CD4-positive, alpha-beta T cell treated with Interleukin-1 beta for 1 hour (primary cell): ENCODE measurements at regions not wholly inside any gene's neighbourhood (a gene's known extent, or its start where the extent isn't known, plus 50 kb on each side); places are given as distances from the start of the nearest gene placed in this dataset.
A peak's percentile ranks its signal among the peaks of the same experiment; 100 is the strongest.
"Not testable (repeated sequence)": the region's sequence is repeated elsewhere in the genome, so short reads cannot be mapped to it uniquely, and the experiment has no call there.

Experiments
- DNase-seq, 2 donors: peaks; one replicate each; pipeline ENCODE4 v3.0.0-alpha.2; 2020 to 2022

DNA sequence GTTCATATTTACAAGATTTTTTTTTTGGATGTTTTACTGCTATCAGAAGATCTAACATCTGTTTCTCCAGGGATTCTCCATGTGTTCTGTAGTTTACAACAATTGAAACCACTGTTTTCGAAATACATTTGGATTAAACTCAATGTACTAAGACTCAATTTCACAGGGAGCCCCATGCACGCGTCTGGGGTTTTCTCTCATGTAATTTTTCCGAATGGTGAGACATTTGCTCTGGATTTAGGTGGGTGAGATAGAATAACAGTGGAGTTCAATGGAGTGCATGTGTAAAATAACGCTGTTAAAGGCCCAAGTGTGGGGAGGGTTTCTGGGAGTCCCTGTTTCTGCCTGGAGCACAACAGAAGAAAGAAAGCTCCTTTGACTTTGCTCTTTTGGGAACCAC lies 330.3 kb downstream of the TSHZ3 start:
- no peak for DNase-seq

DNA sequence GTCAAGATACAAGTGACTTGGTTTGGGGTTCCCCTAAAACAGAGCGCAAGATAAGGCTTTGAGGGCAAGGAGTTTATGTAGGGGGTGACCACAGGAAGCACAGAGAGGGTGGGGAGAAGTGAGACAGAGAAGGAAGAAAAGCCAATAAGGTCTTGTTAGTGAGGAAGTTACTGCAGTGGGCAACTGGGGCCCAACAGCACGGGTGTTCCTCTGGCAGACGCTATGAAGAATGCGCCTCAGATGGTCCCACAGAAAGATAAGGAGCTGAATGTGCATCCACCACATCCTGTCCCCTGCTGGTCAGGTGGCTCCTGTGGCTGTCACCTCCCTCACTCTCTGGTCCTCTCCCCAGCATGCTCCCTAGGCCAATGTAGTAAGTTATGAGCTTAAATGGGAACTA lies 333.5 kb downstream of the TSHZ3 start:
- DNase-seq = peak in 1 of 2 donors; percentile 14

DNA sequence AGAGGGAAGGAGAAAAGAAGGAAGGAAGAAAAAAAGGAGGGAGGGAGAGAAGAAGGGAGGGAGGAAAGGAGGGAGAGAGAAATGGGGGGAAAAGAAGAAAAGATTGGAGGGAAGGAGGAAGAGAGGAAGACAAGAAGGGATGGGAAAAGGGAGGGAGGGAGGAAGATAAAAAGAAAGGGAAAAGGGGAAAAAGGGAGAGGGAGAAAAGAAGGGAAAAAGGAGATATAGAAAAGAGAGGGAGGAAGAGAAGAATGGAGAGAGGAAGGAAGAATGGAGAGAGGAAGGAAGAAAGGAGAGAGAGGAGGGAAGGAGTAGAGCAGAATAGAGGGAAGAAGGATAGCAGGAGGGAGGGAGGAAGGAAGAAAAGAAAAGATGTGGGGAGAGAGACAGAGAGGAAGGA lies 334.6 kb downstream of the TSHZ3 start:
- no peak for DNase-seq

DNA sequence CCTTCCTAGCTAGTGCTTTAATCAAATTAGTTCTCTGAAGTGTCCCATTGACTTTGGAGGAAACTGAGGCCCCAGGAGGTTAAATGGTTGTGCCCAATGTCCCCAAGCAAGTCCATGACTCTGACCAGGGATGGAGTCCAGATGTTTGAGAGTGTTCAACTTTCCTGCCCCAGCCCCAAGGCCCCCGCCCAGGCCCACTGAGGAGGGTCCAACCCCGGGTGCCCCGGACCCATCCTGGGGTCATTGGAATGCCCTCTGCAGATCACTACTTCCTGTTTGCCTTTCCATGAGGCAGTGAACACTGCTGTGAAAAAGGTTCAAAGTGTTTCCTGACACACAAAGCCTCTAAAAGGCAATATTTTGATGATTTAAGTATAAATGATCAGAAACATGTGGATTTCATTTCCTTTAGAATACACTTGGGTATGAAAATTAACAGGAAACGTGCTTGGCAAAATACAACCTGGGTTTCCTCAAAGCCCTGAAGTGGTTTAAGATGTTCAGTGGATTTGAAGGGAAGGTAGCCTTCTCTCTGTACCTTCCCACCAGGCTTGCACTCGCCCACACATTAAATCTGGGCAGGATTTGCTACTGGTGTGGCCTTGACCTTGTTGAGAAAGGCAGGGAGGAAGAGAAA lies 335.7 kb downstream of the TSHZ3 start:
- no peak for DNase-seq

DNA sequence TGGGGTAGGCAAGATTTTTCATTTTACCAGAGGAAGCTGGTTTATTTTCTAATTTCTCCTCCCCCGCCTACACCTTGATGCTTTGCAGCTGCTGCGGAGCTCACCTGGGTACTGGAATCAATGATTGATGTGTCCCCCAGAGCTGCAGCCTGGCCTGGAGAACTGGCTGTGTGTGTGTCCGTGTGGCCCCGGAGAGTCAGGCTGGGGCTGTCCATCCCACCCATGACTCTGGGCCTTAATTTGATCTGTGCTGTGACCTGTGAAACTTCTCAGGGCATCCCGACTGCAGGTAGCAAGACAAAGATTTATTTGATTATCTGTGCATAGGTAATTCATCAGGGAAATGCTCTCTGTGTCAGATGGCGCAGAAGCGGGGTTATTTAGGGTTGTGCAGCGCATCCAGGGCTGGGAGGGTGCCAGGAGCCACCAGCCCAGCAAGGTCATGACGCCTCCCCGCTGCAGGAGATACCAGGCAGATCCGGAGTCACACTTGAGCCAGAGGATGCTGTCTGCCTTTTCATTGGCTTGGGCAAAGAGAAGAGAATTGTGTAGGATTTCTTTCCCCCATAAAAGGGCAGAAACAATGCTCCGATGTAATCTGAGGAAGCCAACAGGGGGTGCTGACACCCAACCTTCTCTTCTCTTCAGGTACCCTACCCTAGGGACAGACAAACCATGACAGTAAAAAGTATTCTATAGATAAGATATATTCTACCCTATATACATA lies 346.6 kb downstream of the TSHZ3 start:
- DNase-seq = no peak

DNA sequence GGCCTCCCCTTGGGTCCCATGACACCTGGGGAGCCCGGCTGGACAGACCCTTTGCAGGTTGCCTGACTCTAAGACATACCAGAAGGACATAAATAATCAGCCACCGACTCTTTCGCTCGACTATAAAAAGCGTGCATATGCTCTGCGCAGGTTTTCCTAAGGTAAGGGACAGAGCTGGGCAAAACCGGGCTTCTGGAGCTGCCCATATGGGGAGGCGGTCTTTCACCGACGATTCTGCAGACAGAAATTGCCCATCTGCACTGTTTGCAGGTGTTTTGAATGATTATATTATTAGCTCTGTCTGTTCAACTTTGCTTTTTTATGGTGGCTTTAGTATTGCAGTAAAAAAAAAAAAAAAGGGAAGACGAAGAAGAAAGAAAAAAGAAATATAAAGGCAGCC lies 347.2 kb downstream of the TSHZ3 start:
- DNase-seq = no peak

DNA sequence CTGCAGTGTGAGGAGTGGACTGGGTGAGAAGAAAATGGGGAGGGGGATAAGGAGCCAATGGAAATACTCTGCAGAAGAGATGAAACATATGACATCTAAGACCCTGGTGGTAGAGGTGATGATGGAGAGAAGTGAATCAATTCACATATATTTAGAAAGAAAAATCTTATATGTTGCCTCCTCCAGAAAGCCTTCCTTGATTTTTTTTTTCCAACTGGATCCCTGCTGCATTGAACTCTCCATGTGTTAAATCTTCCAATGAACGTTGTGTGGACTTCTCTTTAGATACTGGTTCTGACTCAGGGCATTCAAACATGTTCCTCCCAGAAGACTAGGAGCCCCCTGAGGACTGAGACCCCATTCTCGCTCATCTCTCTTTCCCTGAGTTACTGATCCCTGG lies 348.3 kb downstream of the TSHZ3 start:
- DNase-seq = no peak

DNA sequence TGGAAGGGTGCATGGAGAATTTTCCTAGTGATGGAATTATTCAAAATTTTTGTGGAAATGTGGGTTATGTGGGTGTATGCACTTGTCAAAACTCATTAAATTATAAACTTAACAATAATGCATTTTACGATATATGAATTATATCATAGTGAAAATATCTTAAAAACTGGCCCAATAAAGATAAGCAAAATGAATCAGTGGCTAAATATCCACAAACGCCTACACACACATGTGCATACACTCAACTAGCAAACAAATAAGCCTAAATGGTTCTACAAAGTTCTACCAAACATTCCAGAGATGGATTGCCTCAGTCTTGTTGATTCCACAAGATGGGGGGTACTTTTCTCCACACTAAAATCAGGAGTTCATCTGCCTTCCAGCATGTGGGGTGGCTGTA lies 349.5 kb downstream of the TSHZ3 start:
- no peak for DNase-seq

DNA sequence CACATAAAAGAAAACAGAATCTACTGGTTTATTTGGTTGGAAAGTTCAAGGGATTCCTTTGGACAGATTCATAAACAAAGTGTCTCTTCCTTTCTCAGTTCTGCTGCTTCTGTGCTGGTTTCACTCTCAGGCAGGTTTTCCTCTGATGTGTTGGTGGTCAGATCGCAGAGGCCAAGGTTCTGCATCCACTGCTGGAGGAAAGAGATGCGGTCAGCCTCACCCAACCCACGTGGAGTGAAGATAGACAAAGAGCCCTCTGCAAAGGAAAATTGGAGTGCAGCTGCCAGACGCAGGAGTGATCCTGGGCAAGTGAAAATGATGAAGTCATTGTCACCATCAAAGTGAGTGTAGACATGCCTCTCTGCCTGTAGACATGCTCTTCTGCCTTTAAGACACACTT lies 352.0 kb downstream of the TSHZ3 start:
- no peak for DNase-seq

DNA sequence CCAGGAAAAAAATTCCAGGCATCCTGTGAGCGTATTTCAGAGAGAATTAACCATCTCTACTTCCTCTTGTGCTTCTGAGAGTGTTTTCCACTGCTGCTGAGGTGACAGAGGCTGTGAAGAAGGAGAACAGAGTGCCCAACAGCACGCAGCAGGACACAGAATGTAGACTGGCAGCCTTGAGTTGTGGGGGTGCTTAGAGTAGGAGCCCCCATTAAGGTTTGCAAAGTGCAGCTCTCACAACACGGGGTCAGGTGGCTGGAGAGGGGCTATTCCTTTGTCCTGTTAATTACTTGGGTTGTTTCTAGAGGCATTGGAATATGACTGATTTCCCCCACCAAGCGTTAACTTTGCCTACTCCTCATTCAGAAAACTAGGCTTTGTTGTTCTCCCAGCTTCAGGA lies 370.6 kb downstream of the TSHZ3 start:
- no peak for DNase-seq

DNA sequence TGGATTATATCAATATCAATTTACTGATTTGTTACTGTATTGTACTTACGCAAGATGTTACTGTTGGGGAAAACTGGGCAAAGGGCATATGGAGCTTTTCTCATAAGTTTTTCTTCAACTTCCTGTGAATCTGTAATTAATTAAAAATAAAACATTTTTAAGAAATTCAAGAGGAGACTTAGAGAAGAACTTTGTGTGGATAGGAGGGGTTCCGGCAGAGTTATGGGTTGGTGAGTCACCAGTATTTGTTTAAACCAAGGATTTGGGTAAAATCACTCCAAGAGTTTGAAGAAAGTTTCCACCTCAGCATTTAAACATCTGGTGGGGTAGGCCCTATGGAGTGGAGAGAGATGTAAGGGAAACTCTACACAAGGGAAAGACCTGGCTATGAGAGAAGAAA lies 379.6 kb downstream of the TSHZ3 start:
- no peak for DNase-seq

DNA sequence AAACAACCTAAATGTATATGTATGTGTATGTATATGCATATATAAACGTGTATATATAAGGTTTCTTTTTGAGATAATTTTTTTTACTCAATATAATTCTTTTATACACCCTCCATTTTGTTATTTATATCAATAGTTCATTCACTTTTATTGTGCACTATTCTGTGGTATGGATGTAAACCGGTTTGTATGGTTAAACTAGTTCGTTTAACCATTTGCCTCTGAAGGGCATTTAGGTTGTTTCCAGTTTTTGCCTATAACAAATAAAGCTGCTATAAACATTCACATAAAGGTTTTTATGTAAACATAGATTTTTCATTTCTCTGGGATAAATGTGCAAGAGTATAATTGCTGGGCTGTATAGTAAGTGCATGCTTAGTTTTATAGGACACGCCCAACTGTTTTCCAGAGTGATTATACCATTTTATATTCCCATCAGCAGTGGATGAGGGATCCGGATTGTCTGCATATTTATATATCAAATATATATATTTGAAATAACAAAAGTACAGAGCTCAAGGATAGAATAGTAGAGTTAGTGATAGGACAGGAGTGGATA lies 380.3 kb downstream of the TSHZ3 start:
- no peak for DNase-seq

DNA sequence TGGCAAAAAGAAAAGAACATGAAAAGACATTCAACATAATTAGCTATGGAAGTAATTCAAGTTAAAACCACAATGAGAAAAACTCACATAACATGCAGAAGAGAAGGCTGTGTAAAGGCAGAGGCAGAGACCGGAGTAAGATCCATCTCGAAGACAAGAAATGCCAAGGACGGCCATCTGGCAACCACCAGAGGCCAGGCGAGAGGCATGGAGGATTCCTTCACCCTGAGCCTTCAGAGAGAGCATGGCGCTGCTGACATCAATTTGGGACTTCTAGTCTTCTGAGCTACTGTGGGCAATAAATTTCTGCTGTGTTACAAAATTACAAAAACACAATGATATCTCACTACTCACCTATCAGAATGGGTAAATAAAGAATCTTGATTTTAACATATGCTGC lies 381.0 kb downstream of the TSHZ3 start:
- no peak for DNase-seq

DNA sequence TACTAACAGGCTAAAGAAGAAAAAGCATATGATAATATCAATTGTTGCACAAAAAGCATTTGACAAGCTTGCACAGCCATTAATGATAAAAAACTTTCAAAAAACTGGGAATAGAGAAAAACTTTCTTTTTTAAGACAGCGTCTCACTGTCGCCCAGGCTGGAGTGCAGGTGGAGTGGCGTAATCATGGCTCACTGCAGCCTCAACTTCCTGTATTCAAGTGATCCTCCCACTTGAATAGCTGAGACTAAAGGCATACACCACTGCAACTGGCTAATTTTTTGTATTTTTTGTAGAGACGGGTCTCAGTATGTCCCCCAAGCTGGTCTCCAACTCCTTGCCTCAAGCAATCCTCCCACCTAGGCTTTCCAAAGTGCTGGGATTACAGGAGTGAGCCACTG lies 382.8 kb downstream of the TSHZ3 start:
- DNase-seq = no peak

DNA sequence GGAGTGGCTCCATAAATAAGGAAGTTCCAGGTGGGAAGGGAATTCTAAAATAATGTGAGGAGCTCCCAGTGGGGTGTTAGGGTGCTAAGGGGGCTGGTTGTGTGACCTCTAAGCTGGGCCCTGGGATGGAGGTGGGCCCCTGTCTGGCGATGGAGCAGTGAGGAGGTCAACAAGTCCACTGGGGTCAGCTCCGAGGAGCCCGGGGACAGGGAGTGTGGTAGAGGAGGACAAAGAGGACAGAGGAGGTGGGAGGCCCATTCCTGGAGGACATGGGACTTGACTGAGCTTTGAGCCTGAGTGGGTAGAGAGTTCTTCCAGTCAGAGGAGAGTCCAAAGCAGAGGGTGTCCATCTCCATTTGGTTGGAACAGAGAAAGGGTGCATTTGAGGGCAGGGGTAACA lies 390.2 kb downstream of the TSHZ3 start:
- DNase-seq = no peak

DNA sequence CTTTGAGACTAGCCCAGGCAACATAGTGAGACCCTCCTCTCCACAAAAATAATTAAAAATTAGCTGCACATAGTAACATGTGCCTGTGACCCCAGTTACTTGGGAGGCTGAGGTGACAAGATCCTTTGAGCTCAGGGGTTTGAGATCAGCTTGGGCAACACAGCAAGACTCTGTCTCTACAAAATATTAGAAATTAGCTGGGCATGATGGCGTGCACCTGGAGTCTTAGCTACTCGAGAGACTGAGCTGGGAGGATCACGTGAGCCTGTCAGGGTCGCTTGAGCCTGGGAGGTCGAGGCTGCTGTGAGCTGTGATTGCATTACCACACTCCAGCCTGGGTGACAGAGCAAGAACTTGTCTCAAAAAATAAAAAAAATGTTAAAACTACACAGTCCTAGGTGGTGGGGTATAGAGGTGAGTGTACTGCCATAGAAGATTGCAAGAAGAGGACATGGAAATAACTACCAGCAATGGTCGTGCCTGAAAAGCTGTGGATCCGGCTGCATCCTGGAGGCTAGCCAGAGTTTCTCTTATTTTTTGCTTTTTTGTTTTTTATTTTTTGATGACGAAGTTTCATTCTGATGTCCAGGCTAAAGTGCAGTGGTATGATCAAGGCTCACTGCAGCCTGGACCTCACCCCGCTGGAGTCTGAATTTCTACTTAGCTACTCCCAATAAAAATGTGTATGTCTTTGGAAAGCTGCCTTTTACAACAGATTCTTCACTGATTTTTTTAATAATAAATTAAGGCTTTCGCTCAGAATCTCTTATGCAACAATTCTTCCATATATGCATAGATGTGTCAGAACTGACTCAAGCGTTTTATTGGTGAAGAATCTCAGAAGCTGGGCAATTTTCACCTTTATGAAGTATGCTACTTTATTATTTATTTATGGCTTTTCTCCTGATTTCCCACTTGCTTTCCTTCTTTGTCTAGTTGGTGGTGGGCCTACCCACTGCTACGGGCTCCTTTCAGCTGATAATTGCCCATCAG lies 393.8 kb downstream of the TSHZ3 start:
- DNase-seq = no peak

DNA sequence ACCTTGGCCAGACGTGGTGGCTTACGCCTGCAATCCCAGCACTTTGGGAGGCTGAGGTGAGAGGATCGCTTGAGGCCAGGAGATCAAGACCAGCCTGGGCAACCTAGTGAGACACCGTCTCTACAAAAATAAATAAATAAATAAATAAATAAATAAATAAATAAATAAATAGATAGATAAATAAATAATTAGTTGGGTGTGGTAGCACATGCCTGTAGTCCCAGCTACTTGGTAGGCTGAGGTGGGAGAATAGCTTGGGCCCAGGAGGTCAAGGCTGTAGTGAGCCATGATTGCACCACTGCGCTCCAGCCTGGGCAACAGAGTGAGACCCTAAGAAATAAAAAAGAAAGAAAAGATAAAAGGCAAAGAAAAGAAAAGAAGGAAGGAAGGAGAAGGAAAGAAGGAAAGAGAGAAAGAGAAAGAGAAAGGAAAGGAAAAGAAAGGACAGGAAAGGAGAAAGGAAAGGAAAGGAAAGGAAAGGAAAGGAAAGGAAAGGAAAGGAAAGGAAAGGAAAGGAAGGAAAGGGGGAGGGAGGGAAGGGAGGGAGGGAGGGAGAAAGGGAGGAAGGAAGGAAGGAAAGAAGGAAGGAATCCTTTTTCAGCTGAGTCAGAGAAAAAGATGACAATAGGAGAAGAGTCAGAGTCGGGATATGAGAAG lies 404.8 kb downstream of the TSHZ3 start:
- DNase-seq = not testable (repeated sequence)

DNA sequence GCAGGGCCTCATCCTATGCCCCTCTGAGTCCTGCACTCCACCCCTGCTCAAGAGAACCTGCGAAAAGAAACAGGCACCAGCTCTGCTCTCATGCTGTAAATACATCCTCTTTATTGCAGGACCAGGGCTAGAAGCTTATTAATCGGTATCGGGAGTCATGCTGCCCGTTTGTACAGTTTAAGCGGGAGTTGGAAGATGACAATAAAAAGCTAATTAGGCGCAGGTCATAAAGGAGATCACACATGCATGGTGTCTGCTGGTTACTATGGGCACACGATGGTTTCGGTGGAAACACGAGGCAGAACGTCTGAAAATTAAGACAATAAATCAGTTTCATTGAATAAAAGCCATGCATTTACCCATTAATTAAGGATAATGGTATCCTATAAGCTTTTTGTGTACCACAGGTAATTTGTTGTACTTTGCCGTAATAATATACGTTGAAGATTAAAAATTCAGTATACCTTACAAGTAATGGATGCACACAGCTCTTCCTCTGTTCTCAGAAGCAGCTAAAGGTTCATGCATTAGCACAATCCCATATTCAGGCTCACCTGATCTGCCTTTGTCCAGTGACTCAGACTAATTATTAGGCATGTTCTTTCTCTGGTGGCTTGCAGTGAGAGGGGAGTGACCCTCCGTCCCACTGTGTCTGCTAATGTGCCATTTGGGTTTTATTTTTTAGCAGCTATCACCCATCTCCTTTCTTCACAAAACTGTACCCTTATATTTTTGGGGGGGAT lies 406.0 kb downstream of the TSHZ3 start:
- DNase-seq = no peak

DNA sequence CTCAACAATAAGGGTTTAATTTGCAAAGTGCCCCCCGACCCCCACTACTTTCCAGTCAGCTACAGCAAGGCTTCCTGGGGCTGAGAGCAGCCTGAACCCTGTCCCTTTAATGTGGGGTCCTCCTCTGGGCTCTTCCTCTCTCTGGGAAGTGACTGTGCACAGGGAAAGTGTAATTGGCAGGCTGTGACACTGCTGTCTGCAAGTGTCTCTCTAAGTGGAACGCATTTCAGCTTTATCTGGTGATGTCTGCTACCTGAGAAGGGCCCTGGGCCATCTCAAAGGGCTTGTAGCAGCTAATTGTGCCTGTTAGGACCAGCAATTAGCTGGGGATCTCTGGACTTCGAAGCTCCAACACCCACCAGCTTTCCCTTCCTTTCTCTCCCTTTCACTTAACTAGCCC lies 406.6 kb downstream of the TSHZ3 start:
- no peak for DNase-seq

DNA sequence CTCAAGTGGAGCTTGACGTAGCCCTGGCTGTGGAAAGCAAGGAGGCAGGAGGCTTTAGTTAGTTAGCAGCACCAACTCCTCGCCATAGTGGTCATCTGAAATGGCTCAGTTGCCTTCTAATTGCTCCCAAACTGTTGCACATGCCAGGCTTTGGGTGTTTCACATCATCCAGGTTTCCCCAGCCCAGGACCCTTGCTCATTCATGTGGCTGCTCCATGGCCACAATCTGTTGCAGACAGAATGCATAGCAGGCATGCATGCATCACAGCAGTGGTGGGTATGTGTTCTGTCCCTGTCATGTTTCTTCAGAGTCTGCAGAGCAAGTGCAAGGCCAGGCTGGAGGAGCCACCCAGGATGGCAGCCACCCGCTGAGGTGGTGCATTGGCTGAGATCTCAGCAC lies 407.6 kb downstream of the TSHZ3 start:
- DNase-seq = no peak

DNA sequence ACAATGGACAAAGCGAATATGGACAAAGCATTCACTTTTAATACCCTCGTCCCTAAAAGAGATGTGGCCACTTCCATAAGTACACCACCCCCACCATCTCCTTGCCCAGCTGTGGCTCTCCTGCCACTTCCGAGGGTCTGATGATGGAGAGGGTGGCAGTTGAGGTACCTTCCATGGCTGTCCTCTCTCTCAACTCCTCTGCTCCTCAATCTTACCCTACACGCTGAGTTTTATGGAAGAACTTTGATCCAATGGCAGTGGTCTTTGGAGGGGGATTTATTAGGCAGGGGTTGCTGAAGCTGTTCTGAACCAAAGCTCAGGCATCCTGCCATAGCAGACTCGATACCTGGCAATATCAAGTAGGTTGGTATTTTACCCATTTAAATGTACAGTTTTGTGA lies 413.0 kb downstream of the TSHZ3 start:
- DNase-seq = no peak

DNA sequence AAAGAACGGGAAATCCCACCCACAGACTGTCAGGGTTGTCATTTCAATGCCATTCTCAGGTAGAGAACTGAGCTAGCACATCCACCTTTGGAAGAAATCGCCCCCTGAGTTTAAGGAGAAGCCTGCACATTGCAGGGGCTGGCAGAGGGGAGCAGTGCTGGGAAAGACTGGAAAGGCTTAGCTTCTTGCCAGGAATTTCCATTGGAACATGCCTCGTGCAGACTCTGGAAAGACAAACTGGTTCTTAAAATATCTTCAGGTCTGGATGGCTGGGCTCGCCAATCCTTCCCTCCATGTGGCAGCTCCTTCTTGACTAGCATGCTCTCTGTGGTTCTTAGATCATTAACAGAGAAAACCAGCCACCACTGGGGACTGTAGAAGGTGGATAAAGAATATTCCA lies 414.1 kb downstream of the TSHZ3 start:
- DNase-seq = no peak
